ENCODE measurements at regions not wholly inside any gene's neighbourhood (a gene's known extent, or its start where the extent isn't known, plus 50 kb on each side); places are given as distances from the start of the nearest gene placed in this dataset.
A peak's percentile ranks its signal among the peaks of the same experiment; 100 is the strongest.

GRCh38 chr7:85516675-85517074 lies 329.8 kb upstream of the SEMA3D start:
- no peak overlapping the region for H2AFZ ChIP-seq (ENCODE audit: low read length)
- H3K4me1 ChIP-seq (ENCODE audit: control insufficient read depth, extremely low read depth, insufficient read depth, low read length), result peaks cover 2% of the 10 kb centered on the region
- H3K4me2 ChIP-seq (ENCODE audit: extremely low read depth, insufficient read depth, low read length), result no peak overlapping the region
- DNase-seq (ENCODE audit: low read depth in 2 of 2), result peak; percentile 36 to 60
- H3K36me3 ChIP-seq (ENCODE audit: control insufficient read depth, insufficient read depth, low read length), result no peaks in the 10 kb centered on the region
- no peak overlapping the region for H3K9ac ChIP-seq (ENCODE audit: insufficient read depth, low read length)
- H3K27ac ChIP-seq (ENCODE audit: insufficient read depth, low read length), result no peak overlapping the region
- TF ChIP-seq EZH2 (IDR thresholded peaks at IDR 0.05; ENCODE audit: low read length, missing control alignments) (no peak), CTCF (conservative IDR thresholded peaks at IDR 0.05 in 1 of 2, IDR thresholded peaks at IDR 0.05 in 1 of 2; ENCODE audit: low read depth in 1 of 2, low read length in 2 of 2) (no peak)
- H4K20me1 ChIP-seq (ENCODE audit: control insufficient read depth, extremely low read depth, insufficient read depth, low read length), result no peaks in the 10 kb centered on the region
- no peaks in the 10 kb centered on the region for H3K27me3 ChIP-seq (ENCODE audit: control insufficient read depth, insufficient read depth, low read length)
- no peaks in the 10 kb centered on the region for H3K79me2 ChIP-seq (ENCODE audit: control insufficient read depth, insufficient read depth, low read length)
- H3K4me3 ChIP-seq (replicated peaks in 1 of 4; ENCODE audit: control extremely low read depth in 1 of 4, insufficient read depth in 1 of 4, low read depth in 3 of 4, low read length in 4 of 4), result no peak overlapping the region
- H3K9me3 ChIP-seq (ENCODE audit: control insufficient read depth, insufficient read depth, low read depth, low read length), result no peaks in the 10 kb centered on the region

GRCh38 chr7:85512790-85513189 lies 325.9 kb upstream of the SEMA3D start:
- Histone ChIP-seq H3K4me2 (ENCODE audit: extremely low read depth, insufficient read depth, low read length) (no peak overlapping the region), H3K27me3 (ENCODE audit: control insufficient read depth, insufficient read depth, low read length) (no peaks in the 10 kb centered on the region), H2AFZ (ENCODE audit: low read length) (no peak overlapping the region), H3K27ac (ENCODE audit: insufficient read depth, low read length) (no peak overlapping the region), H3K9me3 (ENCODE audit: control insufficient read depth, insufficient read depth, low read depth, low read length) (no peaks in the 10 kb centered on the region), H3K9ac (ENCODE audit: insufficient read depth, low read length) (no peak overlapping the region), H3K4me3 (replicated peaks in 1 of 4; ENCODE audit: control extremely low read depth in 1 of 4, insufficient read depth in 1 of 4, low read depth in 3 of 4, low read length in 4 of 4) (no peak overlapping the region), H3K36me3 (ENCODE audit: control insufficient read depth, insufficient read depth, low read length) (no peaks in the 10 kb centered on the region), H3K79me2 (ENCODE audit: control insufficient read depth, insufficient read depth, low read length) (no peaks in the 10 kb centered on the region), H4K20me1 (ENCODE audit: control insufficient read depth, extremely low read depth, insufficient read depth, low read length) (no peaks in the 10 kb centered on the region), H3K4me1 (ENCODE audit: control insufficient read depth, extremely low read depth, insufficient read depth, low read length) (no peaks in the 10 kb centered on the region)
- TF ChIP-seq CTCF (conservative IDR thresholded peaks at IDR 0.05 in 1 of 2, IDR thresholded peaks at IDR 0.05 in 1 of 2; ENCODE audit: low read depth in 1 of 2, low read length in 2 of 2) (no peak), EZH2 (IDR thresholded peaks at IDR 0.05; ENCODE audit: low read length, missing control alignments) (no peak)
- DNase-seq (ENCODE audit: low read depth in 2 of 2), result no peak

- H3K9ac ChIP-seq (ENCODE audit: insufficient read depth, low read length), result no peak overlapping the region
- no peaks in the 10 kb centered on the region for H3K27me3 ChIP-seq (ENCODE audit: control insufficient read depth, insufficient read depth, low read length)
- H3K79me2 ChIP-seq (ENCODE audit: control insufficient read depth, insufficient read depth, low read length), result no peaks in the 10 kb centered on the region
- no peaks in the 10 kb centered on the region for H3K9me3 ChIP-seq (ENCODE audit: control insufficient read depth, insufficient read depth, low read depth, low read length)
- H4K20me1 ChIP-seq (ENCODE audit: control insufficient read depth, extremely low read depth, insufficient read depth, low read length), result no peaks in the 10 kb centered on the region
- TF ChIP-seq CTCF (conservative IDR thresholded peaks at IDR 0.05 in 1 of 2, IDR thresholded peaks at IDR 0.05 in 1 of 2; ENCODE audit: low read depth in 1 of 2, low read length in 2 of 2) (no peak), EZH2 (IDR thresholded peaks at IDR 0.05; ENCODE audit: low read length, missing control alignments) (no peak)
- no peaks in the 10 kb centered on the region for H3K4me1 ChIP-seq (ENCODE audit: control insufficient read depth, extremely low read depth, insufficient read depth, low read length)
- H3K27ac ChIP-seq (ENCODE audit: insufficient read depth, low read length), result no peak overlapping the region
- no peak overlapping the region for H3K4me3 ChIP-seq (replicated peaks in 1 of 4; ENCODE audit: control extremely low read depth in 1 of 4, insufficient read depth in 1 of 4, low read depth in 3 of 4, low read length in 4 of 4)
- no peak for DNase-seq (ENCODE audit: low read depth in 2 of 2)
- no peak overlapping the region for H2AFZ ChIP-seq (ENCODE audit: low read length)
- H3K36me3 ChIP-seq (ENCODE audit: control insufficient read depth, insufficient read depth, low read length), result no peaks in the 10 kb centered on the region
- H3K4me2 ChIP-seq (ENCODE audit: extremely low read depth, insufficient read depth, low read length), result no peak overlapping the region
Measured at GRCh38 chr7:85510287-85510686, 323.4 kb upstream of the SEMA3D start.
